ENCODE measurements at regions not wholly inside any gene's neighbourhood (a gene's known extent, or its start where the extent isn't known, plus 50 kb on each side); places are given as distances from the start of the nearest gene placed in this dataset.

GRCh38 chr6:90411292-90411781 is 114.7 kb upstream of the BACH2 start:
- Histone ChIP-seq H4K20me1 (ENCODE audit: insufficient read depth) (no peaks in the 10 kb centered on the region), H3K27ac (ENCODE audit: low read depth in 2 of 2, low read length in 1 of 2) (no peak overlapping the region), H3K79me2 (ENCODE audit: insufficient read depth) (no peaks in the 10 kb centered on the region), H2AFZ (ENCODE audit: low read depth) (no peak overlapping the region), H3K9me3 (no peaks in the 10 kb centered on the region), H3K27me3 (ENCODE audit: insufficient read depth) (no peaks in the 10 kb centered on the region), H3K9me2 (no peaks in the 10 kb centered on the region), H3K36me3 (replicated peaks in 1 of 2; ENCODE audit: control insufficient read depth in 1 of 2, insufficient read depth in 2 of 2, low read length in 1 of 2) (no peaks in the 10 kb centered on the region), H3K4me2 (no peak overlapping the region), H3K4me1 (ENCODE audit: control insufficient read depth in 1 of 2, insufficient read depth in 2 of 2, low read depth in 1 of 2, low read length in 1 of 2) (peaks cover 0 to 10% of the 10 kb centered on the region in 2 experiments; a peak in 1 of 4 replicates), H3K4me3 (ENCODE audit: low read depth in 2 of 2, low read length in 1 of 2) (no peak overlapping the region), H3K9ac (no peak overlapping the region), H3F3A (replicated peaks; ENCODE audit: insufficient read depth) (no peaks in the 10 kb centered on the region)
- TF ChIP-seq TAF1 (IDR thresholded peaks at IDR 0.05; ENCODE audit: borderline replicate concordance, low read depth, low read length) (no peak), SIN3A (IDR thresholded peaks at IDR 0.05; ENCODE audit: borderline replicate concordance, low read depth, low read length) (no peak), FOSL2 (IDR thresholded peaks at IDR 0.05; ENCODE audit: borderline replicate concordance, low read depth) (no peak), YY1 (IDR thresholded peaks at IDR 0.05; ENCODE audit: low read depth) (no peak), EP300 (IDR thresholded peaks at IDR 0.05; ENCODE audit: borderline replicate concordance in 1 of 2, low read depth in 1 of 2, low read length in 1 of 2) (no peak), MAX (IDR thresholded peaks at IDR 0.05; ENCODE audit: low read depth) (no peak), NRF1 (IDR thresholded peaks at IDR 0.05; ENCODE audit: low read depth, low read length) (no peak), FOXJ3 (CRISPR knock-in tag; IDR thresholded peaks at IDR 0.05) (no peak), SMC3 (IDR thresholded peaks at IDR 0.05; ENCODE audit: low read depth, low read length) (no peak), FOXM1 (IDR thresholded peaks at IDR 0.05; ENCODE audit: low read depth) (no peak), RAD21 (IDR thresholded peaks at IDR 0.05; ENCODE audit: low read length) (no peak), MEF2A (IDR thresholded peaks at IDR 0.05; ENCODE audit: borderline replicate concordance, low read depth) (no peak), TEAD4 (IDR thresholded peaks at IDR 0.05; ENCODE audit: borderline replicate concordance, insufficient read depth) (no peak), RCOR1 (IDR thresholded peaks at IDR 0.05; ENCODE audit: low read length) (no peak), USF2 (IDR thresholded peaks at IDR 0.05; ENCODE audit: borderline replicate concordance, low read depth, low read length) (no peak)
- TF ChIP-seq, protein P1, sequence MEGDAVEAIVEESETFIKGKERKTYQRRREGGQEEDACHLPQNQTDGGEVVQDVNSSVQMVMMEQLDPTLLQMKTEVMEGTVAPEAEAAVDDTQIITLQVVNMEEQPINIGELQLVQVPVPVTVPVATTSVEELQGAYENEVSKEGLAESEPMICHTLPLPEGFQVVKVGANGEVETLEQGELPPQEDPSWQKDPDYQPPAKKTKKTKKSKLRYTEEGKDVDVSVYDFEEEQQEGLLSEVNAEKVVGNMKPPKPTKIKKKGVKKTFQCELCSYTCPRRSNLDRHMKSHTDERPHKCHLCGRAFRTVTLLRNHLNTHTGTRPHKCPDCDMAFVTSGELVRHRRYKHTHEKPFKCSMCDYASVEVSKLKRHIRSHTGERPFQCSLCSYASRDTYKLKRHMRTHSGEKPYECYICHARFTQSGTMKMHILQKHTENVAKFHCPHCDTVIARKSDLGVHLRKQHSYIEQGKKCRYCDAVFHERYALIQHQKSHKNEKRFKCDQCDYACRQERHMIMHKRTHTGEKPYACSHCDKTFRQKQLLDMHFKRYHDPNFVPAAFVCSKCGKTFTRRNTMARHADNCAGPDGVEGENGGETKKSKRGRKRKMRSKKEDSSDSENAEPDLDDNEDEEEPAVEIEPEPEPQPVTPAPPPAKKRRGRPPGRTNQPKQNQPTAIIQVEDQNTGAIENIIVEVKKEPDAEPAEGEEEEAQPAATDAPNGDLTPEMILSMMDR (IDR thresholded peaks at IDR 0.05), result no peak
- TF ChIP-seq, protein P2, sequence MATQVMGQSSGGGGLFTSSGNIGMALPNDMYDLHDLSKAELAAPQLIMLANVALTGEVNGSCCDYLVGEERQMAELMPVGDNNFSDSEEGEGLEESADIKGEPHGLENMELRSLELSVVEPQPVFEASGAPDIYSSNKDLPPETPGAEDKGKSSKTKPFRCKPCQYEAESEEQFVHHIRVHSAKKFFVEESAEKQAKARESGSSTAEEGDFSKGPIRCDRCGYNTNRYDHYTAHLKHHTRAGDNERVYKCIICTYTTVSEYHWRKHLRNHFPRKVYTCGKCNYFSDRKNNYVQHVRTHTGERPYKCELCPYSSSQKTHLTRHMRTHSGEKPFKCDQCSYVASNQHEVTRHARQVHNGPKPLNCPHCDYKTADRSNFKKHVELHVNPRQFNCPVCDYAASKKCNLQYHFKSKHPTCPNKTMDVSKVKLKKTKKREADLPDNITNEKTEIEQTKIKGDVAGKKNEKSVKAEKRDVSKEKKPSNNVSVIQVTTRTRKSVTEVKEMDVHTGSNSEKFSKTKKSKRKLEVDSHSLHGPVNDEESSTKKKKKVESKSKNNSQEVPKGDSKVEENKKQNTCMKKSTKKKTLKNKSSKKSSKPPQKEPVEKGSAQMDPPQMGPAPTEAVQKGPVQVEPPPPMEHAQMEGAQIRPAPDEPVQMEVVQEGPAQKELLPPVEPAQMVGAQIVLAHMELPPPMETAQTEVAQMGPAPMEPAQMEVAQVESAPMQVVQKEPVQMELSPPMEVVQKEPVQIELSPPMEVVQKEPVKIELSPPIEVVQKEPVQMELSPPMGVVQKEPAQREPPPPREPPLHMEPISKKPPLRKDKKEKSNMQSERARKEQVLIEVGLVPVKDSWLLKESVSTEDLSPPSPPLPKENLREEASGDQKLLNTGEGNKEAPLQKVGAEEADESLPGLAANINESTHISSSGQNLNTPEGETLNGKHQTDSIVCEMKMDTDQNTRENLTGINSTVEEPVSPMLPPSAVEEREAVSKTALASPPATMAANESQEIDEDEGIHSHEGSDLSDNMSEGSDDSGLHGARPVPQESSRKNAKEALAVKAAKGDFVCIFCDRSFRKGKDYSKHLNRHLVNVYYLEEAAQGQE (IDR thresholded peaks at IDR 0.05; ENCODE audit: low read depth, low read length), result no peak
- CTCF ChIA-PET, result interaction anchor here (0.8 to 3.5 kb wide), 5 partner anchors 11 to 471 kb away, joined by 3 to 17 read pairs (median 3); no protein-coding TSS in a partner anchor
- WGBS (ENCODE audit: low lambda C conversion rate), result 91% methylated on average over 7 of the region's 7 CpGs
- no peak for DNase-seq
- POLR2A ChIA-PET, result no interaction called here
